Stimulated activated CD8-positive, alpha-beta memory T cell treated with anti-CD3 and anti-CD28 coated beads, Interleukin-12 subunit alpha, Interleukin-12 subunit beta, amount 100 ng/mL, for 1 hour (primary cell): ENCODE measurements at regions not wholly inside any gene's neighbourhood (a gene's known extent, or its start where the extent isn't known, plus 50 kb on each side); places are given as distances from the start of the nearest gene placed in this dataset.
"Not testable (repeated sequence)": the region's sequence is repeated elsewhere in the genome, so short reads cannot be mapped to it uniquely, and the experiment has no call there.

Experiments
- DNase-seq: peaks from one replicate; pipeline ENCODE4 v3.0.0-alpha.2; 2020; ENCODE audit warnings: low read depth

DNA sequence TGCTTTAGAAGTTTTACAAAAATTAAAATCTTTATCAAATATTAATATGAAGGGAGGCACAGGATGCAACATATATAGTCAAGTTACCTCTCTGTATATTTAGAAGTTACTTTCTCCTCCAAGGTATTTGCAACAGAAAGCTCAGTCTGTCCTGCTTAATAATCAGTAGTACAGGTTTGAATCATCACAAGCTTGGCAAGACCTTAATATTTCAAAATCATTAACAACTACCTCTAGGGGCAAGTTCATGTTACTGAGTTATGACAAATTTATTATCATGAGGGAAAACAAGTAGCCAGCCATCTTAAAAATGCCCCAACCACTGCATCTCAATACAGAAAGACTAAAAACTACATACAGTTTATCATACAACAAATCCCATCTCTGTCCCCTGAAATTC is 116.0 kb downstream of the PMAIP1 start:
- not testable (repeated sequence) for DNase-seq

DNA sequence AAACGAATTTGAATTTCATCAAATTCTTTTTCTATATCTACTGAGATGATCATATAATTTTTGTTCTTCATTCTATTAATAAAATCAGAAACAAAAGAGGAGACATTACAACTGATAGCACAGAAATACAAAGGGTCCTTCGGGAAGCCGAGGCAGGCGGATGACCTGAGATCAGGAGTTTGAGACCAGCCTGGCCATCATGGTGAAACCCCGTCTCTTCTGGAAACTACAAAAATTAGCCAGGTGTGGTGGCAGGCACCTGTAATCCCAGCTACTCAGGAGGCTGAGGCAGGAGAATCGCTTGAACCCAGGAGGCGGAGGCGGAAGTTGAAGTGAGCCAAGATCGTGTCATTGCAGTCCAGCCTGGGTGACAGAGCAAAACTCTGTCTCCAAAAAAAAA is 113.4 kb downstream of the PMAIP1 start:
- not testable (repeated sequence) for DNase-seq

DNA sequence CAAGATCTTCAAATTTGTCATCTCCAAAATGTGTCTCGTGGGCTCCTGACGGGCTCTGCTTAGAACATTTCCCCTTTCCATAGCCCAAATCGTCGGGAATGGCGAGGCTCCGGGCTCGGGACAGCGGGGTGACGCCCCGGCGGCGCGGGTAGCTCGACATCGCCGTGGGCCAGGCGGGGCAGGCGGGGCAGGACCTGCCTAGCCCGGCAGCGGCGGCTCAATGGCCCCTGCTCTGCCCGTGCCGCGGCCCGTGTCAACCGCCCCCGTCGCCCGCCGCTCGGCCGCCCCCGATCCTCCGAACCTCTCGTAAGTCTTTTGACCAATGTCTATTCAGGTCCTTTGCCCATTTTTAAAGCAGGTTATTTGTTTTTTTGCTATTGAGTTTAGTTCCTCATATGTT is 111.2 kb downstream of the PMAIP1 start:
- no peak for DNase-seq

DNA sequence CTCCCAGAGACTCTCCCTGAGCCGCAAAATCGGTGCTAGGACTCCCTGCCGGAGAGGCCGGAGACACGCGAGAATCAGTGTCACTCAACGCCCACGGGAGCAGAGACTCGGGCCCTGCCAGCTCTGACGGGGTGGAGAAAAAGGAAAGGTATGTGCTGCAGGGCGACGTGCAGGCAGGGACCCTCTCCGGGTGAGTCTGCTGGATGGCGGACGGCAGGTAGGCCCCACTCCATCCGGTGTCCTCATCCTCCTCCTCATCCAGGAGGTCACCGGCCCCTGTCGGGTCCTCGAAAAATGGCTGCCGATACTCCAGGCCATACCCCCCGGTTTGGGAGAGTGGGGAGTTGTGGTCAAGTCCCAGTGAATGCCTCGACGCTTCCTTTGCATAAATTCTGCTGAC is 110.7 kb downstream of the PMAIP1 start:
- no peak for DNase-seq

DNA sequence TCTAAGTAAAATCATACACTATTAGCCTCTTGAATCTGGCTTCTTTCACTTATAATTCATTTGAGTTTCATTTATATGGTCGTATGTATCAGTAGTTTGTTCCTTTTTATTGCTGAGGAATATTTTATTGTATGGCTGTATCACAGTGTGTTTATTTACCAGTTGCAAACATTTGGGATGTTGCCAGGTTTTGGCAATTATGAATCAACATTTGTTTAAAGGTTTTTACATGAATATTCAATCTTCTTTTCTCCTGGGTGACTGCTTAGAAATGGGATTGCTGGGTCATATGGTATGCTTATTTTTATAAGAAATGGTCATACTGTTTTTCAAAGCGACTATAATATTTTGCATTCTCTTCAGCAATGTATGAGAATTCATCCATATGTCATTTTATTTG is 107.9 kb downstream of the PMAIP1 start:
- no peak for DNase-seq

DNA sequence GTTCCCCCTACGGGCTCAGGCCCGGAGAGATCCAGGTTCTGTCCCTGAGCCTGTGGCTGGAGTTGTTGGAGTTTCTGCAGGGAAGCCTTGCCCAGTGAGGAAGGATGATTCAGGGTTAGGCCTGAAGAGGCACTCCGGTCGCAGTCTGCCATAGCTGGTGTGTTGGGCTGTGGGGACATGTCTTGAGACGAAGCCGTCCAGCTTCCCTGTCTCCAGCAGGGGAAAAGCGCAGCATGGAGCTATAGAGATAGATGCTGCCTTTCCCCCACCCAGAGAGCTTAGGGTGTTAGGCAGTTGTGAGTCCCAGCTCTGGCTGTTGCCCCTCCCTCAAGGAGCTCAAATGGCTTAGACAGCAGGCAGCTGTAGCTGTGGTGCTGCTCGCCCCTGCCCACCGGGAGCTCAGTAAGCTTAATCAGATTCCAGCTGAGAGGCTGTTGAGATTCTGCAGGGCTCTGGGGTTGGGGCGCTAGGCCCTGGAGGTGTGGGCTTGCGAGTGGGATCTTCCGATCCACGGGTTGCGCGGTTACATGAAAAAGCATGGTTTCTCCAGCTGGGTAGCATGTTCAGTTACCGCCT is 103.9 kb downstream of the PMAIP1 start:
- no peak for DNase-seq

DNA sequence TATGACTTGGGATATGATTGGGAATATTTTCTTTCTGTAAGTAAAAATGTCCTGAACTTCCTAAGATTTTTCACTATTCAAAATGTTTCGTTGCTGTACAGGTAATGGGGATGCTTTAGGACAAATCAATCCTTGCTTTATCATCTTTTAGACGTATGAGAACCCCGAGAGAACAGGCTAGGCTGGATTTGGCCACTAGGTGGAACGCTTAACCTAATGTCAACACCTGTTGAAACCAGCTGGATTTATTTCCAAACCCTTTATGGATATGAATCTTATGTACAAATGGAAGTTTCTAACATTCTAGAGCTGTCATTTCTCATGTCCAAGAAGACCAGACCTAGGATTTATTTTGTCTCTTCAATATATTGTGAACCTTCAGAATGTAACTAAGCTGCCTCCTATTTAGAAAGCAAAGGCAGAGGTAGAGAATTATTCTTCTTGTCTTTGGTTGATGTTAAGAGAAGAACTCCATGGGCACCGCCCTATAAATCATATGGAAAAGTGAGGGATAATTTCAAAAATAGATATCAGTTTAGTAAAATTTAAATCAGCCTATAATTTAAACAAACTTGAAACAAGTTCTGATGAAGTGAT is 96.7 kb downstream of the PMAIP1 start:
- DNase-seq = no peak

DNA sequence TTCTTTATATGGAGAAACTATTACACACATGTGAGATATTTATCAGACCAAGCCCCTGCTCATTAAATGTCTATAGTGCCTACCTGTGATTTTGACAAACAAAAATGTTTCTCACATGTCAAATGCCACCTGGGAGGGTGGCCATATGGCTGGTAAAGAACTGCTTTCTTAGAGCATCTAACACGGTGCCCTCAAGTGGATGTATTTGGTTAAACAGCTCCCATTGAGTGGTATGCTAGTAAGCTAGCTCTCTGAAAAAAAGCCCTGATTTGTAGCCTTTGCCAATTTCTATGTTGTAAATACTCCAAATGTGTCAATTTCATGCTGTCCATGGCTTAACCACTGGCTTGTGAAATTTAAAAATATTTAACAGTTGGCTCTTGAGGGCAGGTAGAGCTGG is 94.6 kb downstream of the PMAIP1 start:
- no peak for DNase-seq

DNA sequence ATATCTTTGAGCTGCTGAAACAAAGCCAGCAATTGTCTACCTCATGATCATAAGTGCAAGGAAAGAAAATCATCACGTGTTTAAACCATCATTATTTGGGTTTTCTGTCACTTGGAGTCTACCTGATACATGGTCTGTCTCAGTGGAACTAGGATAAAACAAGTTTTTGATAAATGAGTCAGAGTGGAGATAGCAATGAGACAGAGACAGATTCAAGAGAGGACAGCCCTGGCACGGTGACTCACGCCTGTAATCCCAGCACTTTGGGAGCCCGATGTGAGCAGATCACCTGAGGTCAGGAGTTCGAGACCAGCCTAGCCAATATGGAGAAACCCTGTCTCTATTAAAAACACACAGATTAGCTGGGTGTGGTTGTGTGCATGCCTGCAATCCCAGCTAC is 93.8 kb downstream of the PMAIP1 start:
- DNase-seq = no peak

DNA sequence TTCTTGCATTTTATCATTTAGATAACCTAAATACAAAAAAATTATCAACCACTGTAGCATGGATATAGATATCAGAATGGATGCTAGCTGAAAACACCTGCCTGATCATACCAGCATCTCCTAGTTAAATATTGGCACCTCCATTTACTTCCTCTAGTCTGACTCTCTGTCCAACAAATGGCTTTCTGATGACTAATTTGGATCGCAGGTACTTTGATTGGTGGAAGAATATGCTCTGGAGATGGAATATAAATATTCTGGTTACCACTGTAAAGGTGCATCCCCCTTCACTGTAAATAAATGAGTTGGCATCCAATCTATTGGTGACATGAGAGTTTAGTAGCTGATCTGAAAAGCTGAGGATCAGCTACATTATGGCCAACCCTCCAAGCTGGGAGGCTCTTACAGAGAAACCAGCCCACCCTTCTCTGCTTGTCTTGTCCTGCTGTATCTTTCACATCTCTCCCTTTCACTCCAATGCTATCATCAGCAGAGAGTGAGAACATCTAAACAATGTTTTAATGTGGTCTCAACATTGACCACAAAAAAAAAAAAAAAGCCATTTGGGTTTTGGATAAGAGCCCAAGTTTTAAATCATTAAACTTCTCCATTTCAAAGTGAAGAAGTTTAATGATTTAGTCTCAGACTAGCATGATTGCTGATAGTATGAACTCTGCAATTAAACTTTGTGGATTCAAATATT is 90.5 kb downstream of the PMAIP1 start:
- no peak for DNase-seq

DNA sequence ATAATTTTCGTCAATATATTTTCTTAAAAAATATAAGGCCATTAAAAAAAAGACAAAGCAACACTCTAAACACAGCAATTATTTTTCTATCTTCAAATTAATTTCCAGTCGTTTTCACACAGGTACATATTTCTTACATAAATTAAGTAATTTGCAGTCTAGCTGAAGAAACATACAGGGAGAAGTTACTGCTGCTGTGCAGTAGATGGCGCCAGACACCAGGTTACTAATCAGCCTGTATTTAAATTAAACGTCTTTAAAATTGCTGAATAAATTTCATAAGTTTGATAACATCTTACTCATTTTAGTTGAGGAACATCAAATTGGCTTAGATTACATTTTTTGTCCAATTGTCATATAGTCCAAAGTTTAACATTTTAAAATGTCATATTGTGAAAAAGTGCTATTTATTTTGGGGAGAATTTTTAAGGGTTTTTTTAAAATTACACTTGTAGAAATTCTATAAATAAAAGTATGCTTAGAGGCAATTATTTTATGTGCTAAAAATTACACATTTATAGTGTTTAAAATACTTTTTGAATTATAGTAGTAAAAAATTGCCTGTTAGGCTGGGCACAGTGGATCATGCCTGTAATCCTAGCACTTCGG is 88.4 kb downstream of the PMAIP1 start:
- DNase-seq = peak; percentile 30

DNA sequence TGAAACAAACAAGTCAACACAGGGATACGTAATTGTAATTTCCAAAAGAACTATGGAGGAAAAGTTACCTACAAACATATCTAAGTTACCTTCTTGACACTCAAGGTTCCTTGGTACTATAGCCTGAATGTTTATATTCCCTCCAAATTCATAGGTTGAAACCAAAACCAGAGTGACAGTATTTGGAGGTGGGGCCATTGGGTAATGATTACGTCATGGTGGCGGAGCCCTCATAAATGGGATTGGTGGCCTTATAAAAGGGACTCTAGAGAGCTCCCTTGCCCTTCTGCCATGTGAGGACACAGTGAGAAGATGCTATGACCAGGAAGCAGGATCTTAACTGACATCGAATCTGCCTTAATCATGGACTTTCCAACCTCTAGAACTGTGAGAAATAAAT is 87.3 kb downstream of the PMAIP1 start:
- no peak for DNase-seq

DNA sequence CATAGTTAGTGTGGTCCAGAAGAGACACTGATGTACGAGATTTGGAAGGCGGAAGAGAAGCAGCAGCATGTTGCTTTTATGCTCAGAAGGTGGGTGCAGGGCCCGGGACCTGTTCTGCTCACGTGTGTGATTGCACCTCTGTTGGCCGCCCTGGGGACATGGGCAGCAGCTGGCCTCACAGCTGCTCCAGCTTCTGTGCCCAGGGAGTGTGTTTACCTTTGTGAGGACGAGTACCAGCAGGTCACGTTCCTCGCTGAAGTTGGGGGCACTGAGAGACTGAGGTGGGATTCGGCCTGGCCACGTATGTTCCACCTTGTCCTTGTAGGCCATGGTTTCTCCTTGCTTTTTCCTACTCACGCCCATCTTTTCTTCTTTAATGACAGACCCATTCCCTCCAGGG is 86.3 kb downstream of the PMAIP1 start:
- DNase-seq = no peak

DNA sequence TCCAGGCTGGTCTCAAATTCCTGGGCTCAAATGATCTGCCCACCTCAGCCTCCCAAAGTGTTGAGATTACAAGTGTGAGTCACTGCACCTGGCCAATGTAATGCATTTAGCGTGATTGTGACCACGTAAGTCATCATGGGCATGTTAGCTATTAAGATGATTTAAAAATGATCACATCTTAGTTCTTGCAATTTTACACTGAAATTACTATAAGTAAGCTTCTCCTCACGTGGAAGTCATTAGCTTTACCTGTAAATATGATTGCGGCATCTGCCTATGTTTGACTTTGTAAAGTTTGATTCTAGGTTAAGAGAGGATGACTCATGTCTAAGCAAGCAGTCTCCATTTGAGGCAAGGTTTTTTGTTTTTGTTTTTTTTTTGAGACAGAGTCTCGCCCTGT is 85.5 kb downstream of the PMAIP1 start:
- DNase-seq = no peak

DNA sequence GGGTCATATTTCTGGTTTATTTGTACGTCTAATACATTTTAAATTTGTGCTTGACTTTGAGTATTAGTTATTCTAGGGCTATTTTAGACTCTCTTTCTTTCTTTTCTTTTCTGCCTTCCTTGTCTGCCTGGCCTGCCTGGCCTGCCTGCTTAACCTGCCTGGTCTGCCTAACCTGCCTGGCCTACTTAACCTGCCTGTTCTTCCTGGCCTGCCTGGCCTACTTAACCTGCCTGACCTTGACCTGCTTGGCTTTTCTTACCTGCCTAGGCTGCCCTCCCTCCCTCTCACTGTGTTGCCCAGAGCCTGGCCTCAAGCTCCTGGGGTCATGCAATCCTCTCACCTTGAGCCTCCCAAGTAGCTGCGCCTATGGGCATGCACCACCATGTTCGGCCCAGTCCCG is 83.7 kb downstream of the PMAIP1 start:
- no peak for DNase-seq

DNA sequence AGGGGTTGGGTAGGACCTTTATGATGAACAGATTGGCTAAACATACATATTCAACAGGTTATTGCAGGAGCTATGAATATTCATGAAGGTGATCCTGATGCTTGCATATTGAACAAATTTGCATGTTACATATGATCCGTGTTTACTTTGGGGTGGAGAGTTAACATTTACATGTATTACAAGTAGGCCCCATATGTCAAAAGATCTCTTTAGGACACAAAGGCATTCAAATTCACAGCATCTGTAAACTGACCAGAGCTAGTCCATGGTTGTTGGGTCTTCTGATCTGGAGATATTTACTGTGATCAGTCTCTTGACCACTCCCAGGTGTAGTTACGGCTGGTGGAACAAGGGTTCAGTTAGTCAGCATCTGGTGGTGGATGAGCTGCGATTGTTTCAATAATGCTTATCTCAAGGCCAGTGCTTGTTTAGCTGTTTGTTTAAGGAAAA is 80.4 kb downstream of the PMAIP1 start:
- no peak for DNase-seq

DNA sequence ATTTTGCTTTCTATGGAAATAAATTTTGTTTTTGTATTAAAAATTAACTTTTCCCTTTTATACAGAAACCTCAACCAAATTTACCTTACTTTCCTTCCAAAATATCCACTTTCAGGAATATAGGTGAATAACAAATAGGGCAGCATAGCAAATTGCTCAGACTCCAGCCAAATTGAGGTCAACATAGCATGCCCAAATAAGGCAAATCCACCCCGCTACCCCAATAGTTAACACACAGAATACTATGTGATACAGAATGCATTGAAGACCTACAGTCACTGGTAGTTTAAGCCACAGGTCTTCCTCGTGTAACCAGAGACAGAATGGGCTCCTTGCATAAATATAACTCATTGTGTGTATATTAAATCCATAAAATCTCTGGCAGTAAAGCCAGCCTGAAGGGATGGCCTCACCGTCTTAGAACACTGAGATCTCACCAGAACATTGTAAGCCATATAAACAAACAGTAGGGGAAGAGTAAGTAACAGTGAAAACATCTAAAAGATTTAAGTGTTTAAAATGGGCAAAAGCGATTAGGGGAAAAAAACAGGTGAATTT is 72.2 kb downstream of the PMAIP1 start:
- DNase-seq = no peak

DNA sequence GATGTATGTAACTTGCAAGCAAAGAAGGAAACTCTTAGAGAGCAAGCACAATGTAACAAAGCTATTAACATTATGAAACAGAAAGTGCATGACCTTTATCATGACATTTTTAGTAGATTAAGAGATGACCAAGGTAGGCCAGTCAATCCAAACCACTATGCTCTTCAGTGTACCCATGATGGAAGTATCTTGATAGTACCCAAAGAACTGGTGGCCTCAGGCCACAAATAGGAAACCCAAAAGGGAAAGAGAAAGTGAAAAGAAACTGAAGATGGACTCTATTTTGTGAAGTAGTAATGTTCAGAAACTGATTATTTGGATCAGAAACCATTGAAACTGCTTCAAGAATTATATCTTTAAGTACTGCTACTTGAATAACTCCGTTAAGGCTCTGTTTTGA is 71.3 kb downstream of the PMAIP1 start:
- not testable (repeated sequence) for DNase-seq

DNA sequence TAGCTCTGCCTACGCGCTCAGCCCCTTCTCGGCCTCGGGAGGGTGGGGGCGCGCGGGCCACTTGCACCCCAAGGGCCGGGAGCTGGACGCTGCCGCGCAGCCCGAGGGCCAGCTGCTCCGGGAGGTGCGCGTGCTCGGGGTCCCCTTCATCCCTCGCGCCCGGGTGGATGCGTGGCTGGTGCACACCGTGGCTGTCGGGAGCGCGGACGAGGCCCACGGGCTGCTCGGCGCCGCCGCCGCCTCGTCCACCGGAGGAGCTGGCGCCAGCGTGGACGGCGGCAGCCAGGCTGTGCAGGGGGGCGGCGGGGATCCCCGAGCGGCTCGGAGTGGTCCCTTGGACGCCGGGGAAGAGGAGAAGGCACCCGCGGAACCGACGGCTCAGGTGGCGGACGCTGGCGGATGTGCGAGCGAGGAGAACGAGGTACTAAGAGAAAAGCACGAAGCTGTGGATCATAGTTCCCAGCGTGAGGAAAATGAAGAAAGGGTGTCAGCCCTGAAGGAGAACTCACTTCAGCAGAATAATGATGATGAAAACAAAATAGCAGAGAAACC is 69.8 kb downstream of the PMAIP1 start:
- DNase-seq = not testable (repeated sequence)

DNA sequence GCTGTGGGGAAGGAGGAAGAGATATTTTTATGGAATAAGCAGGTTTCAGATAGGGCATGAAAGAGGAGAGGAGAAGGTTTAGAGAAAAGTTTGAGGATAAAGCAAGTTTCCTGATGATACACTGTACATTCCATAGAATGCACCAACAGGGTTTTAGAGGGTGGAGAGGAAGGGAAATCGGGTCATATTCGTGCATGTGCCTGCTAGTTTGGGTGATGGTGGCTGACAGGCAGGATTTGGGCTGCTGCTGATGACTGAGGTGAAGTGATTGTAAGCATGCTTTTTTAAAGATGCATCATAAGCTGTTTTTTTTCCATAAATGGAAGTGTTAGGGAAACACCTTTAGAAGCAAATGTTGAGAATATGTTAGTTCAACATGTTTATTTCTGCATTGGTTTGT is 68.8 kb downstream of the PMAIP1 start:
- no peak for DNase-seq

DNA sequence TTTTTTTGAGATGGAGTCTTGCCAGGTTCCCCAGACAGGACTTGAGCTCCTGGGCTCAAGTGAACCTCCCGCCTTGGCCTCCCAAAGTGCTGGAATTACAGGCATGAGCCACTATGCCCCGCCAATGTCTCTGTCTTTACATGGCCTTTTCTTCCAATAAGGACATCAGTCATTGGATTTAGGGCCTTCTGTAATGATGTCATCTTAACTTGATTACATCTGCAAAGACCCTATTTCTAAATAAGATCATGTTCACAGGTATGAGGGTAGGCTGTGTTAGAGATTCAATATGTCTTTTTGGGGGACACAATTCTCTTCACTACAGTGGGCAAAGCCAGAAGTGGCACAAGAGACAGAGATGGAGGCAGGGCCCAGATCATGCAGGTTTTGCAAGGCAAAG is 68.1 kb downstream of the PMAIP1 start:
- no peak for DNase-seq

DNA sequence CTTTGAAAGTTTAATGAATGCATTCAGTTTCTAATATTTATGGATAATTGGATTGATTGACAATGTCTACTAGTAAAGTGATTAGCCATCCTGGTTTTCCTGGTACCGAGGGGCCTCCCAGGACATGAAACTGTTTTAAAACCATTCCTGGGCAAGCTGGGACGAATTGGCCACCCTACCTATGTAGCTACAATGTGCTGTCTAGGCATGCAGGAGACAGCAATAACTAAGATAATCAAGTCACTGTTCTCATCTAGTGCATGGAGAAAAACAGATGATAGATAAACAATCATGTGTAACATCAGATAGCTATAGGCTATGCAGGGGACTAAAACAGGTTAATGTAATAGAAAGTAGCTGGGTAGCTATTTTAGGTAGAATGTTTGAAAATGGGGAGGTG is 67.1 kb downstream of the PMAIP1 start:
- no peak for DNase-seq

DNA sequence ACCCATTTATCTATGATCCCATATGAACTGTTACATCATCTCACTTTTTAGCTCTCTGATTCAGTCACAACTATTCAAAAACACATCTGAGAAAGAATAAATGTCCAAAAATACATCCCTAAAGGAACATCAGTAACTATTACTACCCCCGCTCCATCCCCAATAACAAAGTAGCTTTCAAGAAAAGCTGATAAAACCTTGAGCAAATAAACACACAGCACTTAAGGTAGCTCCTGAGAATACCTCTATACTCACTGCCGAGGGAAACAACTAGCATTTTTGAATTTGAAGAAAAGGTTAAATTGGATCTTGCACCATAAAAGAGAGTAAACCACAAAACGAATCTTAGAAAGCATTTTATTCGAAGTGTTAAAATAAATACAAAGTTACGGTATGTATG is 63.4 kb downstream of the PMAIP1 start:
- DNase-seq = no peak
